ENCODE measurements at regions not wholly inside any gene's neighbourhood (a gene's known extent, or its start where the extent isn't known, plus 50 kb on each side); places are given as distances from the start of the nearest gene placed in this dataset.

GRCh38 chr14:28406196-28406595, 360.4 kb upstream of the FOXG1 start:
- TF ChIP-seq, protein P1, sequence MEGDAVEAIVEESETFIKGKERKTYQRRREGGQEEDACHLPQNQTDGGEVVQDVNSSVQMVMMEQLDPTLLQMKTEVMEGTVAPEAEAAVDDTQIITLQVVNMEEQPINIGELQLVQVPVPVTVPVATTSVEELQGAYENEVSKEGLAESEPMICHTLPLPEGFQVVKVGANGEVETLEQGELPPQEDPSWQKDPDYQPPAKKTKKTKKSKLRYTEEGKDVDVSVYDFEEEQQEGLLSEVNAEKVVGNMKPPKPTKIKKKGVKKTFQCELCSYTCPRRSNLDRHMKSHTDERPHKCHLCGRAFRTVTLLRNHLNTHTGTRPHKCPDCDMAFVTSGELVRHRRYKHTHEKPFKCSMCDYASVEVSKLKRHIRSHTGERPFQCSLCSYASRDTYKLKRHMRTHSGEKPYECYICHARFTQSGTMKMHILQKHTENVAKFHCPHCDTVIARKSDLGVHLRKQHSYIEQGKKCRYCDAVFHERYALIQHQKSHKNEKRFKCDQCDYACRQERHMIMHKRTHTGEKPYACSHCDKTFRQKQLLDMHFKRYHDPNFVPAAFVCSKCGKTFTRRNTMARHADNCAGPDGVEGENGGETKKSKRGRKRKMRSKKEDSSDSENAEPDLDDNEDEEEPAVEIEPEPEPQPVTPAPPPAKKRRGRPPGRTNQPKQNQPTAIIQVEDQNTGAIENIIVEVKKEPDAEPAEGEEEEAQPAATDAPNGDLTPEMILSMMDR (IDR thresholded peaks at IDR 0.05) = no peak
- TF ChIP-seq, protein P2, sequence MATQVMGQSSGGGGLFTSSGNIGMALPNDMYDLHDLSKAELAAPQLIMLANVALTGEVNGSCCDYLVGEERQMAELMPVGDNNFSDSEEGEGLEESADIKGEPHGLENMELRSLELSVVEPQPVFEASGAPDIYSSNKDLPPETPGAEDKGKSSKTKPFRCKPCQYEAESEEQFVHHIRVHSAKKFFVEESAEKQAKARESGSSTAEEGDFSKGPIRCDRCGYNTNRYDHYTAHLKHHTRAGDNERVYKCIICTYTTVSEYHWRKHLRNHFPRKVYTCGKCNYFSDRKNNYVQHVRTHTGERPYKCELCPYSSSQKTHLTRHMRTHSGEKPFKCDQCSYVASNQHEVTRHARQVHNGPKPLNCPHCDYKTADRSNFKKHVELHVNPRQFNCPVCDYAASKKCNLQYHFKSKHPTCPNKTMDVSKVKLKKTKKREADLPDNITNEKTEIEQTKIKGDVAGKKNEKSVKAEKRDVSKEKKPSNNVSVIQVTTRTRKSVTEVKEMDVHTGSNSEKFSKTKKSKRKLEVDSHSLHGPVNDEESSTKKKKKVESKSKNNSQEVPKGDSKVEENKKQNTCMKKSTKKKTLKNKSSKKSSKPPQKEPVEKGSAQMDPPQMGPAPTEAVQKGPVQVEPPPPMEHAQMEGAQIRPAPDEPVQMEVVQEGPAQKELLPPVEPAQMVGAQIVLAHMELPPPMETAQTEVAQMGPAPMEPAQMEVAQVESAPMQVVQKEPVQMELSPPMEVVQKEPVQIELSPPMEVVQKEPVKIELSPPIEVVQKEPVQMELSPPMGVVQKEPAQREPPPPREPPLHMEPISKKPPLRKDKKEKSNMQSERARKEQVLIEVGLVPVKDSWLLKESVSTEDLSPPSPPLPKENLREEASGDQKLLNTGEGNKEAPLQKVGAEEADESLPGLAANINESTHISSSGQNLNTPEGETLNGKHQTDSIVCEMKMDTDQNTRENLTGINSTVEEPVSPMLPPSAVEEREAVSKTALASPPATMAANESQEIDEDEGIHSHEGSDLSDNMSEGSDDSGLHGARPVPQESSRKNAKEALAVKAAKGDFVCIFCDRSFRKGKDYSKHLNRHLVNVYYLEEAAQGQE (IDR thresholded peaks at IDR 0.05; ENCODE audit: insufficient read depth in 1 of 2, low read depth in 2 of 2, low read length in 1 of 2) = no peak
- TF ChIP-seq POLR2AphosphoS5 (IDR thresholded peaks at IDR 0.05; ENCODE audit: low read depth, low read length) = no peak
